H9 (cell line): ENCODE measurements at regions not wholly inside any gene's neighbourhood (a gene's known extent, or its start where the extent isn't known, plus 50 kb on each side); places are given as distances from the start of the nearest gene placed in this dataset.

ENCODE experiments used
- DNase-seq: peaks from one replicate; pipeline ENCODE4 v3.0.0-alpha.2; 2017
- H2AFZ ChIP-seq: one replicate; pipeline ENCODE4 v1.6.1; 2013; ENCODE audit warnings: mild to moderate bottlenecking, low read length, control low read depth, moderate library complexity
- H2AK5ac ChIP-seq: 2 replicates; pipeline ENCODE4 v1.6.1; 2013; ENCODE audit warnings: low read length, control low read depth, mixed read lengths; ENCODE audit not compliant: insufficient read length
- H2BK120ac ChIP-seq: one replicate; pipeline ENCODE4 v1.6.1; 2013; ENCODE audit warnings: low read depth, mild to moderate bottlenecking, low read length, control low read depth, inconsistent platforms; ENCODE audit not compliant: poor library complexity, severe bottlenecking
- H2BK12ac ChIP-seq: 2 replicates; pipeline ENCODE4 v1.6.1; 2013; ENCODE audit warnings: low read length, control low read depth, mixed read lengths, low read depth; ENCODE audit not compliant: insufficient read length
- H2BK15ac ChIP-seq: 2 replicates; pipeline ENCODE4 v1.6.1; 2013; ENCODE audit warnings: low read depth, low read length, control low read depth
- H2BK20ac ChIP-seq: one replicate; pipeline ENCODE4 v1.6.1; 2013; ENCODE audit warnings: low read depth, mild to moderate bottlenecking, low read length, control low read depth, inconsistent platforms; ENCODE audit not compliant: poor library complexity, severe bottlenecking
- H2BK5ac ChIP-seq: 2 replicates; pipeline ENCODE4 v1.6.1; 2013; ENCODE audit warnings: low read length, control low read depth, mixed read lengths; ENCODE audit not compliant: insufficient read length
- H3K14ac ChIP-seq: 2 replicates; pipeline ENCODE4 v1.6.1; 2013; ENCODE audit warnings: low read length, control low read depth; ENCODE audit not compliant: insufficient read depth
- H3K18ac ChIP-seq: 2 replicates; pipeline ENCODE4 v1.6.1; 2013; ENCODE audit warnings: low read depth, mild to moderate bottlenecking, mixed read lengths, low read length, control low read depth; ENCODE audit not compliant: insufficient read length
- H3K23ac ChIP-seq: 2 replicates; pipeline ENCODE4 v1.6.1; 2013; ENCODE audit warnings: low read length, control low read depth, mixed read lengths, low read depth; ENCODE audit not compliant: insufficient read length
- H3K23me2 ChIP-seq: 2 replicates; pipeline ENCODE4 v1.6.1; 2013; ENCODE audit warnings: low read depth, mild to moderate bottlenecking, mixed read lengths, low read length, control low read depth; ENCODE audit not compliant: insufficient read length, poor library complexity, severe bottlenecking
- H3K27ac ChIP-seq: 2 replicates; pipeline ENCODE4 v1.5.1; 2013; ENCODE audit warnings: low read length, control low read depth, mixed read lengths, low read depth; ENCODE audit not compliant: insufficient read length
- H3K27me3 ChIP-seq: 2 replicates; pipeline ENCODE4 v1.6.1; 2013; ENCODE audit warnings: low read length, control low read depth, inconsistent platforms; ENCODE audit not compliant: insufficient read depth
- H3K4ac ChIP-seq: 2 replicates; pipeline ENCODE4 v1.6.1; 2013; ENCODE audit warnings: low read depth, mild to moderate bottlenecking, control low read depth, inconsistent platforms, low read length, moderate library complexity
- H3K4me1 ChIP-seq: 2 replicates; pipeline ENCODE4 v1.6.1; 2013; ENCODE audit warnings: low read length, control low read depth, inconsistent platforms; ENCODE audit not compliant: insufficient read depth
- H3K4me2 ChIP-seq: 2 replicates; pipeline ENCODE4 v1.6.1; 2013; ENCODE audit warnings: low read length, control low read depth, mixed read lengths; ENCODE audit not compliant: insufficient read length, insufficient read depth
- H3K56ac ChIP-seq: 2 replicates; pipeline ENCODE4 v1.6.1; 2013; ENCODE audit warnings: low read depth, mild to moderate bottlenecking, mixed read lengths, low read length, control low read depth; ENCODE audit not compliant: insufficient read length
- H3K79me1 ChIP-seq: 2 replicates; pipeline ENCODE4 v1.6.1; 2013; ENCODE audit warnings: low read depth, mild to moderate bottlenecking, moderate library complexity, low read length, control low read depth, inconsistent platforms; ENCODE audit not compliant: insufficient read depth, poor library complexity, severe bottlenecking
- H3K79me2 ChIP-seq: 2 replicates; pipeline ENCODE4 v1.6.1; 2013; ENCODE audit warnings: low read length, control low read depth, inconsistent platforms; ENCODE audit not compliant: insufficient read depth
- H3K9ac ChIP-seq: 2 replicates; pipeline ENCODE4 v1.6.1; 2013; ENCODE audit warnings: low read length, control low read depth, mixed read lengths; ENCODE audit not compliant: insufficient read length; ENCODE audit errors: extremely low read depth
- H3K9me3 ChIP-seq: one replicate; pipeline ENCODE4 v1.6.1; 2013; ENCODE audit warnings: low read depth, low read length, inconsistent platforms; ENCODE audit not compliant: control insufficient read depth
- H3T11ph ChIP-seq: one replicate; pipeline ENCODE4 v1.6.1; 2013; ENCODE audit warnings: mild to moderate bottlenecking, low read length, control low read depth, inconsistent platforms
- H4K20me1 ChIP-seq: one replicate; pipeline ENCODE4 v1.6.1; 2013; ENCODE audit not compliant: control insufficient read depth, insufficient read length, insufficient read depth
- H4K5ac ChIP-seq: 2 replicates; pipeline ENCODE4 v1.6.1; 2013; ENCODE audit warnings: low read depth, mild to moderate bottlenecking, mixed read lengths, low read length, control low read depth; ENCODE audit not compliant: insufficient read length
- H4K8ac ChIP-seq: replicated peaks from 2 replicates; pipeline ENCODE4 v1.6.1; 2013; ENCODE audit warnings: low read length, control low read depth, mixed read lengths, low read depth; ENCODE audit not compliant: insufficient read length
- H4K91ac ChIP-seq: 2 replicates; pipeline ENCODE4 v1.6.1; 2013; ENCODE audit warnings: low read depth, mild to moderate bottlenecking, moderate library complexity, mixed read lengths, low read length, control low read depth; ENCODE audit not compliant: insufficient read length
- H3K27ac Mint-ChIP-seq, 3 experiments: 2 replicates in 2 of 3; 3 replicates in 1 of 3; pipeline ENCODE4 v1.8.0; 2020 to 2021; ENCODE audit warnings: mixed read lengths in 3 of 3, mild to moderate bottlenecking in 1 of 3, moderate library complexity in 1 of 3
- H3K27me3 Mint-ChIP-seq: 2 replicates; pipeline ENCODE4 v1.8.0; 2021; ENCODE audit warnings: low read depth, mild to moderate bottlenecking, moderate library complexity, mixed read lengths
- H3K36me3 Mint-ChIP-seq, 3 experiments: 2 replicates in 2 of 3; 3 replicates in 1 of 3; pipeline ENCODE4 v1.8.0; 2020 to 2021; ENCODE audit warnings: low read depth in 3 of 3, mixed read lengths in 3 of 3; ENCODE audit not compliant: insufficient read depth in 1 of 3
- H3K4me1 Mint-ChIP-seq, 2 experiments: 2 replicates each; pipeline ENCODE4 v1.8.0; 2020; ENCODE audit warnings: mixed read lengths in 2 of 2
- H3K4me3 Mint-ChIP-seq, 2 experiments: 2 replicates in 1 of 2; 3 replicates in 1 of 2; pipeline ENCODE4 v1.8.0; 2020 to 2021; ENCODE audit warnings: mild to moderate bottlenecking in 2 of 2, mixed read lengths in 2 of 2, moderate library complexity in 1 of 2
- H3K9me3 Mint-ChIP-seq, 2 experiments: 2 replicates in 1 of 2; 3 replicates in 1 of 2; pipeline ENCODE4 v1.8.0; 2020; ENCODE audit warnings: mild to moderate bottlenecking in 2 of 2, mixed read lengths in 2 of 2, moderate library complexity in 1 of 2
- WGBS: extraction: QIAGEN DNeasy Blood & Tissue Kit; methylation state at CpG from one replicate; pipeline ENCODE4 v1.1.7; 2013; ENCODE audit warnings: missing lambda C conversion rate, low lambda C conversion rate, mixed read lengths; ENCODE audit not compliant: insufficient read length; ENCODE audit errors: extremely low coverage; 5-methylcytosine and 5-hydroxymethylcytosine counted together
- TF ChIP-seq, protein P1 (sequence below): fragments of 200-600 bp; sonication (generic); conservative IDR thresholded peaks from 3 replicates; pipeline ENCODE4 v1.8.0; 2021; ENCODE audit warnings: antibody characterized with exemption, mild to moderate bottlenecking

GRCh38 chr13:111912453-111912866 is 154.5 kb upstream of the SOX1 start:
- no peak overlapping the region for H3K56ac ChIP-seq
- Mint-ChIP-seq H3K4me3 (no peak overlapping the region), H3K27ac (no peak overlapping the region), H3K27me3 (peaks cover 43% of the 10 kb centered on the region), H3K9me3 (no peaks in the 10 kb centered on the region), H3K36me3 (no peaks in the 10 kb centered on the region; a peak in 1 of 7 replicates), H3K4me1 (peaks cover 0 to 5% of the 10 kb centered on the region in 2 experiments; a peak in 1 of 4 replicates)
- no peak overlapping the region for H3K4ac ChIP-seq
- no peaks in the 10 kb centered on the region for H3K23me2 ChIP-seq
- H2AFZ ChIP-seq: no peak overlapping the region
- no peak overlapping the region for H2BK5ac ChIP-seq
- no peaks in the 10 kb centered on the region for H3K79me1 ChIP-seq
- H3K4me1 ChIP-seq: no peaks in the 10 kb centered on the region
- H4K8ac ChIP-seq: no peak overlapping the region
- no peaks in the 10 kb centered on the region for H3K9me3 ChIP-seq
- no peak overlapping the region for H2BK120ac ChIP-seq
- no peaks in the 10 kb centered on the region for H3K27me3 ChIP-seq
- H3K9ac ChIP-seq: no peak overlapping the region
- no peak overlapping the region for H2AK5ac ChIP-seq
- H4K20me1 ChIP-seq: no peaks in the 10 kb centered on the region
- no peak overlapping the region for H2BK20ac ChIP-seq
- H3T11ph ChIP-seq: no peak overlapping the region
- no peak overlapping the region for H3K14ac ChIP-seq
- H3K23ac ChIP-seq: no peak overlapping the region
- H3K4me2 ChIP-seq: no peak overlapping the region
- no peaks in the 10 kb centered on the region for H3K79me2 ChIP-seq
- TF ChIP-seq, protein P1, sequence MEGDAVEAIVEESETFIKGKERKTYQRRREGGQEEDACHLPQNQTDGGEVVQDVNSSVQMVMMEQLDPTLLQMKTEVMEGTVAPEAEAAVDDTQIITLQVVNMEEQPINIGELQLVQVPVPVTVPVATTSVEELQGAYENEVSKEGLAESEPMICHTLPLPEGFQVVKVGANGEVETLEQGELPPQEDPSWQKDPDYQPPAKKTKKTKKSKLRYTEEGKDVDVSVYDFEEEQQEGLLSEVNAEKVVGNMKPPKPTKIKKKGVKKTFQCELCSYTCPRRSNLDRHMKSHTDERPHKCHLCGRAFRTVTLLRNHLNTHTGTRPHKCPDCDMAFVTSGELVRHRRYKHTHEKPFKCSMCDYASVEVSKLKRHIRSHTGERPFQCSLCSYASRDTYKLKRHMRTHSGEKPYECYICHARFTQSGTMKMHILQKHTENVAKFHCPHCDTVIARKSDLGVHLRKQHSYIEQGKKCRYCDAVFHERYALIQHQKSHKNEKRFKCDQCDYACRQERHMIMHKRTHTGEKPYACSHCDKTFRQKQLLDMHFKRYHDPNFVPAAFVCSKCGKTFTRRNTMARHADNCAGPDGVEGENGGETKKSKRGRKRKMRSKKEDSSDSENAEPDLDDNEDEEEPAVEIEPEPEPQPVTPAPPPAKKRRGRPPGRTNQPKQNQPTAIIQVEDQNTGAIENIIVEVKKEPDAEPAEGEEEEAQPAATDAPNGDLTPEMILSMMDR: no peak
- no CpG with 5 or more reads among the region's 16 CpGs for WGBS
- H4K91ac ChIP-seq: no peak overlapping the region
- H3K18ac ChIP-seq: no peak overlapping the region
- H2BK15ac ChIP-seq: no peak overlapping the region
- H2BK12ac ChIP-seq: no peak overlapping the region
- no peak overlapping the region for H4K5ac ChIP-seq
- peak; percentile 13 for DNase-seq
- no peak overlapping the region for H3K27ac ChIP-seq
